HS-5 (cell line): ENCODE measurements at regions not wholly inside any gene's neighbourhood (a gene's known extent, or its start where the extent isn't known, plus 50 kb on each side); places are given as distances from the start of the nearest gene placed in this dataset.

Source experiments
- DNase-seq: peaks from one replicate; pipeline ENCODE4 v3.0.0-alpha.2; 2012; ENCODE audit warnings: low read depth

DNA sequence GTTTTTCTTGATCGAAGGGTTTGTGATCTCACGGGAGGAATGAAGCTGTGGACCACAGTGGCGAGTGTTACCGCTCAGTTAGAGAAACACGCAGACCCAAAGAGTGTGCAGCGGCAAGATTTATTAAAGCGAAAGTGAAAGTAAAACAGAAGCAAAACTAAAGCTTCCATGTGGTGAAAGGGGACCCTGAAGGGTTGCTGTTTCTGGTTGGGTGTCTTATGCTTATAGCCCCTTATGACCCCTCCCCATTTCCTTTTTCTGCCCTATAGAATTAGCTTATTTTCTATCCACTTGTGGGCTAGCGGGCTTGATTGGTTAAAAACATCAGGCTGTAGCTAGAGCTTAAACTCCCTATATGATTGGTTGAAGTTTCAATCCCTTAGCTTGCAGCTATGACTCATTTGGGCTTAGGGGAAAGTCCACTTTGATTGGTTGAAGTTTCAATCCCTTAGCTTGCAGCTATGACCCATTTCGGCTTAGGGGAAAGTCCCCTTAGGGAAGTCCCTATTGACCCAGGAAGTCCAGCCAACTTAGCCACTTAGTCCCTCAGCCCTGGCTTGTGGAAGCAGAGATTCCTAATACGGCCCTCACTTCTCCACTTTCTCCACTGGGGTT lies 171.2 kb upstream of the NWD2 start:
- no peak for DNase-seq

DNA sequence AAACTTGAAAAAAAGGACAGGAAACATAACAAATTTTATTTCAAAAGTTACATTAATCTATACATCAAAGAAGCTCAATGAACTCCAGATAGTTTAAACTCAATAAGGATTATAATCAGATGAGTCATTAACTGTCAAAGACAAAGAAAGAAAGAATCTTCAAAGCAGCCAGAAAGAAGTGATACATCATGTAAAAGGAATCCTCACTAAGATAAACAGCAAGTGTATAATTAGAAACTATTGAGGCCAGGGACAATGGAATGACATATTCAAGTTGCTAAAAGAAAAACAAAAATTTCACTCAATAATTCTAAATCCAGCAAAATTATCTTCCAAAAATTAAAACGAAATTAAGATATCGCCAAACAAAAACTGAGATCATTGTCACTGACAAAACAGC lies 161.6 kb upstream of the NWD2 start:
- DNase-seq = no peak

- no peak for DNase-seq
These were observed 148.6 kb upstream of the NWD2 start for GRCh38 chr4:37095925-37096324.

- no peak for DNase-seq
These were observed 143.4 kb upstream of the NWD2 start for GRCh38 chr4:37101182-37101581.

GRCh38 chr4:37101686-37102085 lies 142.9 kb upstream of the NWD2 start:
- no peak for DNase-seq

- DNase-seq = no peak
These were observed 134.8 kb upstream of the NWD2 start for GRCh38 chr4:37109756-37110155.

- DNase-seq = no peak
These were observed 119.7 kb upstream of the NWD2 start for GRCh38 chr4:37124800-37125199.

DNA sequence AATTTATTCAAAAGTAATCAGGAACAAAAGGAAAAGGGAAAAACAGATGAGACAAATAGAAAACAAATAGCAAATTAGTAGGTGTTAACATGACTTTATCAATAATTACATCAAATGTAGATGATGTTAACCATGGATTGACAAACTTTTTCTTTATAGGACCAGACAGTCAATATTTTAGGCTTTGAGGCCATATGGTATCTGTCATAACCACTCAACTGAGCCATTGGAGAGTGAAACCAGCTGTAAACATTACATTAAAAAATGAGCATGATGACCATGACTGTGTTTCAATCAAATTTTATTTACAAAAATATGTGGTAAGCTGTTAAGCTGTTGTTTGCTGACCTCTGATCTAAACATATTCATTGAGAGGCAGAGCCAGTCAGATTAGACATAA lies 118.5 kb upstream of the NWD2 start:
- no peak for DNase-seq

DNA sequence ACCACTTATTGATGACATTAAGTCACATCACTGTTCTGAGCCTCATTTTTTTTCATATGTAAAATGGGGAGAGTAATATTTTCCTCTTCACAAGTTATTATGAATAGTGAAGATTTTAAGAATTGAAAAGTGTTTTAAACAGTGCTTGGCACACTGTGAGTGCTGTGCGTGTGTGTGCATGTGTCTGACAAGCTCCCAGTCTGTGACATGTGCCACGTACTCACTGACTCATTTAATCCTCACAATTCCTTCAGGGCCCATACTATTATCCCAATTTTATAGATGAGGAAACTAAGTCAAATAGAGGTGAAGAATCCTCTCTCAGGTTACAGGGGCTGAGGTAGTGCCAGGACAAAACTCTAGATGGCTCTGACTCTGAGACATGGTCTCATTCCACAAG lies 114.1 kb upstream of the NWD2 start:
- DNase-seq = no peak

- no peak for DNase-seq
These were observed 112.1 kb upstream of the NWD2 start for GRCh38 chr4:37132351-37132974.

DNA sequence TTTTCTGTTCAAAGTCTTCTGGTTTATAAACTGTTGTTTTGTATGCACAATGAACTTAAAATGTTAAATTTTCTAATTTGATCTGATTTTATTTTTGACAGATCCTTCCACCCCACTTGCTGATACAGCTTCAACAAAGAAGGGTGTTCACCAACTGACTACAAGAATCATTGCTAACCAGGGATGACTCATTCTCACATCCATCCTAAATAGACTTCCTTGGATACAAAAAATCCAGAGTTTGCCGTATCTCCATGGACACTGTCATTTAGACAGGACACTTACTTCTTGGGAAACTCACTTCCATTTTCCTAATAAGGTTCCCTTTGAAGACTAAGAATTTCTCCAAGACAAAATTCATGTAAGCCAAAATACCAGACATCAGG lies 111.6 kb upstream of the NWD2 start:
- DNase-seq = no peak

- no peak for DNase-seq
These were observed 106.4 kb upstream of the NWD2 start for GRCh38 chr4:37138019-37138653.

- no peak for DNase-seq
These were observed 105.8 kb upstream of the NWD2 start for GRCh38 chr4:37138789-37139188.

- DNase-seq = no peak
These were observed 104.6 kb upstream of the NWD2 start for GRCh38 chr4:37139987-37140386.

- no peak for DNase-seq
These were observed 98.3 kb upstream of the NWD2 start for GRCh38 chr4:37146260-37146659.

GRCh38 chr4:37157476-37158167 lies 86.9 kb upstream of the NWD2 start:
- DNase-seq = no peak

DNA sequence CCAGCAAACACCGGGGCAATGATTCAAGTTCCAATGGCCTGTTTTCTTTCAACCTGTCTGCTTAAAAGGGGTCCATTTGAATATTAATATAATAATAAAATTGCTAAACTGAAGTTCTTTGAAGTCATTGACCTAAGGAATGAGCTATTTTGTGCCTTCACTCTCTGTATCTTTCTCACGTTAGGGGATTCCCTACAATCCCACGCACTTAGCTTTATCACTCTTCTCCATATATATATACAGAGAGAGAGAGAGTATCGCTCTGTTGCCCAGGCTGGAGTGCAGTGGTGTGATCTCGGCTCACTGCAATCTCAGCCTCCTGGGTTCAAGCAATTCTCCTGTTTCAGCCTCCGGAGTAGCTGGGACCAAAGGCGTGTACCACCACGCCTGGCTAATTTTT lies 83.9 kb upstream of the NWD2 start:
- DNase-seq = no peak

GRCh38 chr4:37165844-37166243 lies 78.7 kb upstream of the NWD2 start:
- no peak for DNase-seq

- no peak for DNase-seq
These were observed 74.6 kb upstream of the NWD2 start for GRCh38 chr4:37169956-37170355.

DNA sequence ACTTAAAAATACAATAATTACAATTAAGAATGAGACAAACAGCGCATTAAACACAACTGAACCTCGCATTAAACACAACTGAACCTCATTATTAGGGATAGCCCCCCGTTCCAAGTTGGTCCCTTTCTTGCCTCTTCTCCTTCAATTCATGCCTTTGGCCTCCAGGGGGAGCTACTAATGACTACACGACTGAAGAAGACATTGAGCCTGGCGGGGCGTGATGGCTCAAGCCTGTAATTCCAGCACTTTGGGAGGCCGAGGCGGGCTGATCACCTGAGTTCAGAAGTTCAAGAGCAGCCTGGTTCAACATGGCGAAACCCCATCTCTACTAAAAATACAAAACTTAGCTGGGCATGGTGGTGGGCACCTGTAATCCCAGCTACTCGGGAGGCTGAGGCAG lies 56.4 kb upstream of the NWD2 start:
- DNase-seq = no peak
